Osteocyte (in vitro differentiated cells): ENCODE measurements at regions not wholly inside any gene's neighbourhood (a gene's known extent, or its start where the extent isn't known, plus 50 kb on each side); places are given as distances from the start of the nearest gene placed in this dataset.
"Not testable (repeated sequence)": the region's sequence is repeated elsewhere in the genome, so short reads cannot be mapped to it uniquely, and the experiment has no call there.

Experiments used
- DNase-seq: peaks from one replicate; pipeline ENCODE4 v3.0.0; 2021; ENCODE audit warnings: mixed read lengths; ENCODE audit not compliant: unreplicated experiment; ENCODE audit errors: extremely low spot score
- H3K27ac Mint-ChIP-seq: one replicate; pipeline ENCODE4 v1.8.0; 2021; ENCODE audit warnings: mild to moderate bottlenecking, mixed read lengths; ENCODE audit not compliant: unreplicated experiment
- H3K27me3 Mint-ChIP-seq: one replicate; pipeline ENCODE4 v1.8.0; 2021; ENCODE audit warnings: mixed read lengths; ENCODE audit not compliant: unreplicated experiment
- H3K36me3 Mint-ChIP-seq: one replicate; pipeline ENCODE4 v1.8.0; 2021; ENCODE audit warnings: mixed read lengths; ENCODE audit not compliant: unreplicated experiment
- H3K4me1 Mint-ChIP-seq: one replicate; pipeline ENCODE4 v1.8.0; 2021; ENCODE audit warnings: mixed read lengths; ENCODE audit not compliant: unreplicated experiment
- H3K4me3 Mint-ChIP-seq: one replicate; pipeline ENCODE4 v1.8.0; 2021; ENCODE audit warnings: mild to moderate bottlenecking, moderate library complexity, mixed read lengths; ENCODE audit not compliant: unreplicated experiment
- H3K9me3 Mint-ChIP-seq: one replicate; pipeline ENCODE4 v1.8.0; 2021; ENCODE audit warnings: mixed read lengths; ENCODE audit not compliant: unreplicated experiment
- TF ChIP-seq, protein P1 (sequence below): fragments of 200-600 bp; sonication (generic); IDR thresholded peaks from 2 replicates; pipeline ENCODE4 v1.5.0; 2021; ENCODE audit warnings: antibody characterized with exemption, mild to moderate bottlenecking, moderate library complexity

DNA sequence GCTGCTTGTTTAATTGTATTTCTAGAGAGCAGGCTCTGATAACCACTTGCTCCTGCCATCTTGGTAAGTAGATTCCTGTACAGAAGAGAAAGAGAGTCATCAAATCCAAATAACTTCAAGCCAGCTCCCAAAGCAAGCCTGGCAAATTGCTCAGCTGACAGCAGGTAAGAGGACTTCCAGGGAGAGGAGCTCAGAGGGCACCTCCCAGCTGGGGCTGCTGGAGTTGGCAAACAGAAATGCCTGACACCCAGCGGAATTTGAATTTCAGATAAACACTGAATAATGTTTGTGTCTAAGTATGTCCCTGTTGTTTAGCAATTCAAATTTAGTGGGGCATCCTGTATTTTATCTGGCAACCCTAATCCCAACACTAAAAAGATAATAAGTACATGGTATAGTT, 86.2 kb downstream of the MYL12B start:
- peaks cover 3% of the 10 kb centered on the region for H3K4me1 Mint-ChIP-seq
- no peak overlapping the region for H3K4me3 Mint-ChIP-seq
- H3K36me3 Mint-ChIP-seq: no peaks in the 10 kb centered on the region
- TF ChIP-seq, protein P1, sequence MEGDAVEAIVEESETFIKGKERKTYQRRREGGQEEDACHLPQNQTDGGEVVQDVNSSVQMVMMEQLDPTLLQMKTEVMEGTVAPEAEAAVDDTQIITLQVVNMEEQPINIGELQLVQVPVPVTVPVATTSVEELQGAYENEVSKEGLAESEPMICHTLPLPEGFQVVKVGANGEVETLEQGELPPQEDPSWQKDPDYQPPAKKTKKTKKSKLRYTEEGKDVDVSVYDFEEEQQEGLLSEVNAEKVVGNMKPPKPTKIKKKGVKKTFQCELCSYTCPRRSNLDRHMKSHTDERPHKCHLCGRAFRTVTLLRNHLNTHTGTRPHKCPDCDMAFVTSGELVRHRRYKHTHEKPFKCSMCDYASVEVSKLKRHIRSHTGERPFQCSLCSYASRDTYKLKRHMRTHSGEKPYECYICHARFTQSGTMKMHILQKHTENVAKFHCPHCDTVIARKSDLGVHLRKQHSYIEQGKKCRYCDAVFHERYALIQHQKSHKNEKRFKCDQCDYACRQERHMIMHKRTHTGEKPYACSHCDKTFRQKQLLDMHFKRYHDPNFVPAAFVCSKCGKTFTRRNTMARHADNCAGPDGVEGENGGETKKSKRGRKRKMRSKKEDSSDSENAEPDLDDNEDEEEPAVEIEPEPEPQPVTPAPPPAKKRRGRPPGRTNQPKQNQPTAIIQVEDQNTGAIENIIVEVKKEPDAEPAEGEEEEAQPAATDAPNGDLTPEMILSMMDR: no peak
- no peak overlapping the region for H3K27ac Mint-ChIP-seq
- no peaks in the 10 kb centered on the region for H3K9me3 Mint-ChIP-seq
- no peak for DNase-seq
- H3K27me3 Mint-ChIP-seq: no peaks in the 10 kb centered on the region

DNA sequence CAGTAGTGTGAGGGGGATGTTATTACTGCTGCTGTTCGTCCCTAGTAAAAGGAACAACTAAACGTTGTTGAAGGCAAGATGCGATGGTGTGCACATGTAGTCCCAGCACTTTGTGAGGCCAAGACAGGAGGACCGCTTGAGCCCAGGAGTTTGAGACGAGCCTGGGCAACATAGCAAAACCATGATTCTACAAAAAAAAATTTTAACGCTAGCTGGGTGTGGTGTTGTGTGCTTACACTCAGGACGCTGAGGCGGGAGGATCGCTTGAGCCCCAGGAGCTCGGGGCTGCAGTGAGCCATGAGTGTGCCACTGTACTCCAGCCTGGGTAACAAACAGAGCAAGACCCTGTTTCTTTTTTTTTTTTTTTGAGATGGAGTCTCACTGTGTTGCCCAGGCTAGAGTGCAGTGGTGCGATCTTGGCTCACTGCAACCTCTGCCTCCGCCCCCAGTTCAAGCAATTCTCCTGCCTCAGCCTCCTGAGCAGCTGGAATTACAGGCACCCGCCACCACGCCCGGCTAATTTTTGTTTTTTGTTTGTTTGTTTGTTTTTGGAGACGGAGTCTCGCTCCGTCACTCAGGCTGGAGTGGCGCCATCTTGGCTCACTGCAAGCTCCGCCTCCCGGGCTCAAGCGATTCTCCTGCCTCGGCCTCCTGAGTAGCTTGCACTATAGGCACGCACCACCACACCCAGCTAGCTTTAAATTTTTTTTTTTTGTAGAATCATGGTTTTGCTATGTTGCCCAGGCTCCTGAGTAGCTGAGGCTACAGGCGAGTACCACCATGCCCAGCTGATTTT, 87.3 kb downstream of the MYL12B start:
- not testable (repeated sequence) for H3K9me3 Mint-ChIP-seq, H3K4me1 Mint-ChIP-seq, H3K27me3 Mint-ChIP-seq, H3K36me3 Mint-ChIP-seq, H3K27ac Mint-ChIP-seq, H3K4me3 Mint-ChIP-seq
- DNase-seq: peak; percentile 64

GRCh38 chr18:3350021-3350420, 88.1 kb downstream of the MYL12B start:
- TF ChIP-seq, protein P1: no peak
- H3K9me3 Mint-ChIP-seq: no peaks in the 10 kb centered on the region
- H3K27me3 Mint-ChIP-seq: no peaks in the 10 kb centered on the region
- H3K4me3 Mint-ChIP-seq: no peak overlapping the region
- DNase-seq: peak; percentile 46
- H3K27ac Mint-ChIP-seq: no peak overlapping the region
- no peaks in the 10 kb centered on the region for H3K36me3 Mint-ChIP-seq
- peaks cover 3% of the 10 kb centered on the region for H3K4me1 Mint-ChIP-seq

DNA sequence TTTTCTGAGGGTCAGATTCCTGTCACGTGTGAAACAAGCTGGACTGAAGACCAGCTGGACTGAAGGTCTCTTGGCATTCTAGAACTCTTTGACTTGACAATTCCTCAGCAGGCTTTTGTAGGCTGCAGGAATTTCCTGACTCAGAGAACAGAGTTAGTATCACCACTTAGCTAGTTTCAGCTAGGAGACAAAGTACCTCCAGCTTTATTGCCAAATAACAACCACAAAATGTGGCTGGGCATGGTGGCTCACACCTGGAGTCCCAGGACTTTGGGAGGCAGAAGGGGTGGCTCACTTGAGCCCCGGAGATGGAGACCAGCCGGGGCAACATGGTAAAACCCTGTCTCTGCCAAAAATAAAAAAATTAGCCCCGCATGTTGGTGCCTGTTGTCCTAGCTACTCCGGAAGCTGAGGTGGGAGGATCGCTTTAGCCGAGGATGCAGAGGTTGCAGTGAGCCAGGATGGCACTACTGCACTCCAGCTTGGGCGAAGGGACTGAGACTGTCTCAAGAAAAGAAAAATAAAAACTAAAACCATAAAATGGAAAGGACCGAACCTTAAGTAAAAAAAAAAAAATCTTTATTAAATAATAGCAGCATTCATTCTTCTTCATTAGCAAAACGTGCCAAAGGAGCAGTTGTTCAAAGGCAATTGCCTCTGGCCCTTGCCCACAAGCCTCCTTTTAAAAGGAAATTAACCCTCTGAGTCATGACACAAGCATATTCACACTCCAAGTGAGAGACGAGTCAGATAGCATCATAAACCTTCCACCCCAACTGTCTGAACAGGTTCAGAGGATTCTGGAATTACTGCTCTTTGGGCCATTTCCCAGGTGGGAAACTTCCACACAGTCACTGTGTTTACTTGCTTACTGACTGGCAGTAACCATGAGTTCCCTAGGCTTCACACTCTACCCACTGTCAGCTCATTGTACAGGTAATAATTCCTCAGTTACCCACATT, 88.9 kb downstream of the MYL12B start:
- Mint-ChIP-seq H3K36me3 (no peaks in the 10 kb centered on the region), H3K4me3 (no peak overlapping the region), H3K27me3 (no peaks in the 10 kb centered on the region), H3K27ac (no peak overlapping the region), H3K9me3 (no peaks in the 10 kb centered on the region), H3K4me1 (no peaks in the 10 kb centered on the region)
- DNase-seq: peak; percentile 46
- TF ChIP-seq, protein P1: no peak

- TF ChIP-seq, protein P1: no peak
- H3K36me3 Mint-ChIP-seq: no peaks in the 10 kb centered on the region
- peaks cover 3% of the 10 kb centered on the region for H3K4me1 Mint-ChIP-seq
- H3K9me3 Mint-ChIP-seq: no peaks in the 10 kb centered on the region
- no peak overlapping the region for H3K4me3 Mint-ChIP-seq
- no peak overlapping the region for H3K27ac Mint-ChIP-seq
- no peaks in the 10 kb centered on the region for H3K27me3 Mint-ChIP-seq
- no peak for DNase-seq
Measured at GRCh38 chr18:3354506-3354905, 92.6 kb downstream of the MYL12B start.
